B cell (primary cell): ENCODE measurements at regions not wholly inside any gene's neighbourhood (a gene's known extent, or its start where the extent isn't known, plus 50 kb on each side); places are given as distances from the start of the nearest gene placed in this dataset.

Experiments used
- EZH2 ChIP-seq: IDR thresholded peaks from 2 replicates; pipeline ENCODE4 v1.6.1; 2012; ENCODE audit warnings: borderline replicate concordance, low read depth, mild to moderate bottlenecking, moderate library complexity, low read length; ENCODE audit not compliant: insufficient read depth, poor library complexity, severe bottlenecking
- TF ChIP-seq, protein P1 (sequence below): fragments of 200-600 bp; IDR thresholded peaks from one replicate; pipeline ENCODE4 v1.8.0; 2022; ENCODE audit warnings: antibody characterized with exemption, mild to moderate bottlenecking

DNA sequence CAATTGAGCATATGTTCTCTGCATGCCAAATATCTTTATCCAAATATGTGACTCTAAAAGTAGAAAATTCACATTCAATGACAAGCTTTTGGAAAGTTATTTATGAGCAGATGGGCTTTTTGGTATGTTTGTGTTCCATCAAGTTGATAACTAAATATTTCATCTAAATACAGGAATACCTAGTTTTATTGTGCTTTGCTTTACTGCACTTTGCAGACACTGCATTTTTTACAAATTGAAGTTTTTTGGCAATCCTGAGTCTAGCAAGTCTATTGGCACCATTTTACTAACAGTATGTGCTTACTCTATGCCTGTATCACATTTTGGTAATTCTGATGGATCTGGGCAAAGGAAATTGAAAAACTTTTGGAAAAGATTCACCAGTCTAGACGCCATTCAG, 133.8 kb downstream of the ATXN7L3B start:
- TF ChIP-seq, protein P1, sequence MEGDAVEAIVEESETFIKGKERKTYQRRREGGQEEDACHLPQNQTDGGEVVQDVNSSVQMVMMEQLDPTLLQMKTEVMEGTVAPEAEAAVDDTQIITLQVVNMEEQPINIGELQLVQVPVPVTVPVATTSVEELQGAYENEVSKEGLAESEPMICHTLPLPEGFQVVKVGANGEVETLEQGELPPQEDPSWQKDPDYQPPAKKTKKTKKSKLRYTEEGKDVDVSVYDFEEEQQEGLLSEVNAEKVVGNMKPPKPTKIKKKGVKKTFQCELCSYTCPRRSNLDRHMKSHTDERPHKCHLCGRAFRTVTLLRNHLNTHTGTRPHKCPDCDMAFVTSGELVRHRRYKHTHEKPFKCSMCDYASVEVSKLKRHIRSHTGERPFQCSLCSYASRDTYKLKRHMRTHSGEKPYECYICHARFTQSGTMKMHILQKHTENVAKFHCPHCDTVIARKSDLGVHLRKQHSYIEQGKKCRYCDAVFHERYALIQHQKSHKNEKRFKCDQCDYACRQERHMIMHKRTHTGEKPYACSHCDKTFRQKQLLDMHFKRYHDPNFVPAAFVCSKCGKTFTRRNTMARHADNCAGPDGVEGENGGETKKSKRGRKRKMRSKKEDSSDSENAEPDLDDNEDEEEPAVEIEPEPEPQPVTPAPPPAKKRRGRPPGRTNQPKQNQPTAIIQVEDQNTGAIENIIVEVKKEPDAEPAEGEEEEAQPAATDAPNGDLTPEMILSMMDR = no peak
- TF ChIP-seq EZH2 = no peak
